Loucy (cell line): ENCODE measurements at regions not wholly inside any gene's neighbourhood (a gene's known extent, or its start where the extent isn't known, plus 50 kb on each side); places are given as distances from the start of the nearest gene placed in this dataset.

Experiments used
- H2AFZ ChIP-seq: fragments of 200-600 bp; sonication (generic); 2 replicates; pipeline ENCODE4 v1.6.0; 2016; ENCODE audit warnings: antibody characterized with exemption, mild to moderate bottlenecking, low read length, moderate library complexity
- H3F3A ChIP-seq: fragments of 200-600 bp; 2 replicates; pipeline ENCODE4 v1.6.0; 2016; ENCODE audit warnings: antibody characterized with exemption, low read depth, mild to moderate bottlenecking
- H3K27me3 ChIP-seq: fragments of 200-600 bp; sonication (generic); 2 replicates; pipeline ENCODE4 v1.6.1; 2014; ENCODE audit warnings: low read length, mild to moderate bottlenecking; ENCODE audit not compliant: insufficient read depth, poor library complexity, severe bottlenecking
- H3K36me3 ChIP-seq: fragments of 200-600 bp; sonication (generic); 2 replicates; pipeline ENCODE4 v1.6.1; 2016; ENCODE audit warnings: low read length; ENCODE audit not compliant: insufficient read depth
- H3K4me1 ChIP-seq: fragments of 200-600 bp; sonication (generic); 2 replicates; pipeline ENCODE4 v1.5.1; 2014; ENCODE audit warnings: low read length, mild to moderate bottlenecking; ENCODE audit not compliant: insufficient read depth, poor library complexity, severe bottlenecking
- H3K4me2 ChIP-seq: fragments of 200-600 bp; sonication (generic); 2 replicates; pipeline ENCODE4 v1.6.0; 2014; ENCODE audit warnings: antibody characterized with exemption, low read length, low read depth, mild to moderate bottlenecking; ENCODE audit not compliant: poor library complexity, severe bottlenecking
- H3K4me3 ChIP-seq: fragments of 200-600 bp; sonication (generic); 2 replicates; pipeline ENCODE4 v1.5.1; 2014; ENCODE audit warnings: low read length, mild to moderate bottlenecking, mixed read lengths; ENCODE audit not compliant: poor library complexity, severe bottlenecking
- H3K79me2 ChIP-seq: fragments of 200-600 bp; sonication (generic); 2 replicates; pipeline ENCODE4 v1.6.1; 2014; ENCODE audit warnings: low read length; ENCODE audit not compliant: insufficient read depth
- H3K9ac ChIP-seq: fragments of 200-600 bp; sonication (generic); 2 replicates; pipeline ENCODE4 v1.6.0; 2014; ENCODE audit warnings: mild to moderate bottlenecking, low read depth, low read length, moderate library complexity; ENCODE audit not compliant: poor library complexity, severe bottlenecking
- H3K9me2 ChIP-seq: fragments of 200-600 bp; sonication (generic); replicated peaks from 2 replicates; pipeline ENCODE4 v1.6.1; 2016; ENCODE audit warnings: low read depth, low read length, mixed read lengths
- H3K9me3 ChIP-seq: fragments of 200-600 bp; sonication (generic); 2 replicates; pipeline ENCODE4 v1.6.1; 2014; ENCODE audit warnings: mild to moderate bottlenecking, antibody characterized with exemption, low read length, low read depth; ENCODE audit not compliant: insufficient read depth
- H4K20me1 ChIP-seq: fragments of 200-600 bp; sonication (generic); 2 replicates; pipeline ENCODE4 v1.6.0; 2014; ENCODE audit warnings: antibody characterized with exemption, low read length, mild to moderate bottlenecking; ENCODE audit not compliant: insufficient read depth, poor library complexity, severe bottlenecking
- EZH2phosphoT487 ChIP-seq: fragments of 200-600 bp; IDR thresholded peaks from 2 replicates; pipeline ENCODE4 v1.6.1; 2018; ENCODE audit warnings: antibody characterized with exemption, mild to moderate bottlenecking, moderate library complexity, borderline replicate concordance
- TF ChIP-seq, protein P1 (sequence below): fragments of 200-600 bp; sonication (generic); conservative IDR thresholded peaks from 2 replicates; pipeline ENCODE4 v1.5.1; 2014; ENCODE audit warnings: mild to moderate bottlenecking, antibody characterized with exemption, low read length

DNA sequence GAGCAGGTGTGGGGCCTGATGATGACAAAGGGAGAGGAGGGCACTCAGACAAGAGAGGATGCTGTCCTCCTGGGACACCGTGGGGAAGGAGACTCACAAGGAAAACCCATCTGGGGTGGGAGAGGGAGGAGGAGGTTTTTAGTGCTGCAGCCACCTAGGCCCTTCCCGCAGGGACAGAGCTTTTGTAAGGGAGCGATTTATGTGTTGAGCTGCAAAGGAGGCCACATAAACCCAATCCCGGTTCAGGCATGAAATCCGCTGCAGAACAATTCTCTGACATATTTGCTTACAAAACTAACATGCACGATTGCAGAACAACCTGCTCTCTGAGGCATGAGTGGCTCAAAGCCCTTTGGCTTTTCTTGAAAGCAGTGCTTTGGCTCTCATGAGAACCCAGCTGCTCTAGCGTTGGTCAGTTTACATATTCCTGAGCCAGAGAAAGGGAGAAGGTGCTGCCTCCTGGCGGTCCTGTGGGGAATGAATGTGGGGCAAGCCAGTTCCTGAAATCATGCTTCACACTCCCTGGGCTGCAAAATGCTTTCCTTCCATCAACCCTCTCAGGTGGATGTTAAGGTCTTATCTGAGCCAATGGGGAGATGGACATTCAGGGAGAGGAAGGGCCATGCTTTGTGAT is 122.4 kb upstream of the NLRP1 start:
- Histone ChIP-seq H3F3A (no peaks in the 10 kb centered on the region), H3K9me3 (no peaks in the 10 kb centered on the region), H2AFZ (no peak overlapping the region), H3K9ac (no peak overlapping the region), H3K4me3 (no peak overlapping the region), H3K4me2 (no peak overlapping the region), H3K79me2 (no peaks in the 10 kb centered on the region), H3K36me3 (no peaks in the 10 kb centered on the region), H3K9me2 (no peaks in the 10 kb centered on the region), H4K20me1 (no peaks in the 10 kb centered on the region), H3K27me3 (no peaks in the 10 kb centered on the region), H3K4me1 (no peaks in the 10 kb centered on the region)
- TF ChIP-seq, protein P1, sequence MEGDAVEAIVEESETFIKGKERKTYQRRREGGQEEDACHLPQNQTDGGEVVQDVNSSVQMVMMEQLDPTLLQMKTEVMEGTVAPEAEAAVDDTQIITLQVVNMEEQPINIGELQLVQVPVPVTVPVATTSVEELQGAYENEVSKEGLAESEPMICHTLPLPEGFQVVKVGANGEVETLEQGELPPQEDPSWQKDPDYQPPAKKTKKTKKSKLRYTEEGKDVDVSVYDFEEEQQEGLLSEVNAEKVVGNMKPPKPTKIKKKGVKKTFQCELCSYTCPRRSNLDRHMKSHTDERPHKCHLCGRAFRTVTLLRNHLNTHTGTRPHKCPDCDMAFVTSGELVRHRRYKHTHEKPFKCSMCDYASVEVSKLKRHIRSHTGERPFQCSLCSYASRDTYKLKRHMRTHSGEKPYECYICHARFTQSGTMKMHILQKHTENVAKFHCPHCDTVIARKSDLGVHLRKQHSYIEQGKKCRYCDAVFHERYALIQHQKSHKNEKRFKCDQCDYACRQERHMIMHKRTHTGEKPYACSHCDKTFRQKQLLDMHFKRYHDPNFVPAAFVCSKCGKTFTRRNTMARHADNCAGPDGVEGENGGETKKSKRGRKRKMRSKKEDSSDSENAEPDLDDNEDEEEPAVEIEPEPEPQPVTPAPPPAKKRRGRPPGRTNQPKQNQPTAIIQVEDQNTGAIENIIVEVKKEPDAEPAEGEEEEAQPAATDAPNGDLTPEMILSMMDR: peak; percentile 72
- no peak for TF ChIP-seq EZH2phosphoT487

DNA sequence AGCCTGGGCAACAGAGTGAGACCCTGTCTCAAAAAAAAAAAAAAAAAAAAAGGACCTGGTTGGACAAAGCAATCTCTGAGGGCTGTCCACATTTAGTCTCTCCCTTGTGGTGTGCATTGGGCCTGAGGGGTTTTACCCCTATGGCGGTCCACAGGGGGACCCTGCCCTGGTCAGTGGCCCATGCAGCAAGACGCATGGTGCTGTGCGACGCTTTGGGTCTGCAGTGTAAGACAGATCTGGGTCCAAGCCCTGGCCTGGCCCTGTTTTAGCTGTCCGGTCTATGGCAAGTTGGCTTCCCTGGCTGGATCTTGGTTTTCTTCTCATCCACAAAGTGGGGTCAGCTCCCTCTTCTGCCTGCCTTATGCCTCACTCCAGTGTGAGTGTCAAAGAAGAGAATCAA is 123.2 kb upstream of the NLRP1 start:
- H3K9me3 ChIP-seq: no peaks in the 10 kb centered on the region
- no peaks in the 10 kb centered on the region for H3K27me3 ChIP-seq
- H3F3A ChIP-seq: no peaks in the 10 kb centered on the region
- no peaks in the 10 kb centered on the region for H3K79me2 ChIP-seq
- H3K4me2 ChIP-seq: no peak overlapping the region
- no peaks in the 10 kb centered on the region for H3K36me3 ChIP-seq
- H4K20me1 ChIP-seq: no peaks in the 10 kb centered on the region
- H3K4me1 ChIP-seq: no peaks in the 10 kb centered on the region
- no peak for TF ChIP-seq EZH2phosphoT487
- TF ChIP-seq, protein P1: no peak
- H3K9ac ChIP-seq: no peak overlapping the region
- H3K9me2 ChIP-seq: no peaks in the 10 kb centered on the region
- no peak overlapping the region for H2AFZ ChIP-seq
- no peak overlapping the region for H3K4me3 ChIP-seq

DNA sequence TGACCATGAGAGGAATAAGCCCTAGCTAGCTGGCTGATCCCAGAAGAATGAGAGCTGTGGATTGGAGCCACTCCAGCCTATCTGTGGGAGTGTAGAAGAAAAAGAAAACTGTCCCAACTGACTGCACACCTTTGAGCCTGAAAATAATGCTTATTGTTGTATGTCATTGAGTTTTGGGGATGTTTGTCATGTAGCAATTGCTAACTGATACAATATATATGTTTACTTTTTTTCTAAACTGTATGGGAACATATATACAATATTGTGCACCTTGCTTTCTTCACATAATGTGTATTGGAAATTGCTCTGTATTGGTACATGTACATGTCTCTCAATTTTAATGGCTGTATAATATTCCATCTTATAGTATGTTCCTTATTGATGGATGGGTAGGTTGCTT is 124.0 kb upstream of the NLRP1 start:
- Histone ChIP-seq H2AFZ (no peak overlapping the region), H3K9me2 (no peaks in the 10 kb centered on the region), H3K79me2 (no peaks in the 10 kb centered on the region), H3F3A (no peaks in the 10 kb centered on the region), H4K20me1 (no peaks in the 10 kb centered on the region), H3K36me3 (no peaks in the 10 kb centered on the region), H3K4me2 (no peak overlapping the region), H3K4me3 (no peak overlapping the region), H3K4me1 (no peaks in the 10 kb centered on the region), H3K27me3 (no peaks in the 10 kb centered on the region), H3K9ac (no peak overlapping the region), H3K9me3 (no peaks in the 10 kb centered on the region)
- TF ChIP-seq, protein P1: no peak
- no peak for TF ChIP-seq EZH2phosphoT487
